ENCODE measurements at regions not wholly inside any gene's neighbourhood (a gene's known extent, or its start where the extent isn't known, plus 50 kb on each side); places are given as distances from the start of the nearest gene placed in this dataset.

DNA sequence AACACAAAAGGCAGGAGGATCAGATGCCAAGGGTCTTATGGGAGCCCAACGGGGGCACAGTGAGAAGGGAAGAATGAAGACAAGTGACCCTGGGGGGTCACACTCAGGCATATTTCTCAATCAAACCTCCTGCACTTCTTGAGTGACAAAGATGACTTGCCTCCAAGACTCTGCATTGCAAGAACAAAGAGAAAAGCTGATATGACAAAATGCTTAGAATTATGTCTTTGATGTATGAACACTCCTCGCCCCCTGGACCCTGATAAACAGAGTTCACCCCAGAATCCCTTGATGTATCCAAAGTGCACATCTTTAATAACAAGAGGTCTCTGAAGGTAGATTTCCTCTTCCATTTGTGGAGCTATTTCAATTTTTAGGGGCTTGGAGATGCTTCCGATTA is 146.5 kb downstream of the C5orf15 start:
- no CpG with 5 or more reads among the region's 3 CpGs for WGBS, 2 donors (ENCODE audit: extremely low coverage in 2 of 2, insufficient read length in 2 of 2, insufficient replicate concordance in 1 of 2)
- DNase-seq (ENCODE audit: low spot score) = no peak
- peaks cover 0 to 3% of the 10 kb centered on the region in 2 donors for H3K4me1 ChIP-seq (ENCODE audit: control insufficient read depth in 2 of 2, insufficient read depth in 1 of 2, low read depth in 1 of 2, low read length in 2 of 2)
- H3K4me2 ChIP-seq (ENCODE audit: insufficient read depth, low read length, poor library complexity, severe bottlenecking) = no peak overlapping the region
- H3K9ac ChIP-seq (ENCODE audit: low read depth, low read length, poor library complexity) = no peak overlapping the region
- H3K18ac ChIP-seq (ENCODE audit: low read length) = no peak overlapping the region
- no peak overlapping the region for H3K4ac ChIP-seq (ENCODE audit: low read length)
- H2AFZ ChIP-seq (ENCODE audit: low read length) = no peak overlapping the region
- H2BK12ac ChIP-seq (ENCODE audit: low read length) = no peak overlapping the region
- H3K4me3 ChIP-seq (ENCODE audit: low read length in 2 of 2) = no peak overlapping the region
- H2BK5ac ChIP-seq (ENCODE audit: low read length) = no peak overlapping the region
- no peak overlapping the region for H2BK120ac ChIP-seq (ENCODE audit: low read depth, low read length)
- H4K91ac ChIP-seq (ENCODE audit: low read depth, low read length, poor library complexity) = no peak overlapping the region
- H3K27me3 ChIP-seq (ENCODE audit: control insufficient read depth in 3 of 3, insufficient read depth in 3 of 3, low read depth in 1 of 3, low read length in 3 of 3) = peaks cover 0 to 24% (median 0%) of the 10 kb centered on the region in 3 experiments
- no peak overlapping the region for H3K23ac ChIP-seq (ENCODE audit: low read depth, low read length, poor library complexity)
- H3K27ac ChIP-seq (replicated peaks; ENCODE audit: low read length) = no peak overlapping the region
- H4K8ac ChIP-seq (ENCODE audit: low read depth, low read length) = no peak overlapping the region
- H3K9me3 ChIP-seq (replicated peaks in 1 of 2; ENCODE audit: control insufficient read depth in 2 of 2, insufficient read depth in 1 of 2, low read depth in 1 of 2, low read length in 2 of 2) = no peaks in the 10 kb centered on the region
- H3K79me1 ChIP-seq (ENCODE audit: low read depth, low read length) = no peaks in the 10 kb centered on the region
- H2BK15ac ChIP-seq (ENCODE audit: low read length) = no peak overlapping the region
- no peak overlapping the region for H3K14ac ChIP-seq (ENCODE audit: low read length)
- no peaks in the 10 kb centered on the region for H3K36me3 ChIP-seq (replicated peaks in 1 of 2; ENCODE audit: control insufficient read depth in 2 of 2, insufficient read depth in 2 of 2, low read length in 2 of 2)
- H2AK5ac ChIP-seq (ENCODE audit: low read depth, low read length) = no peak overlapping the region

DNA sequence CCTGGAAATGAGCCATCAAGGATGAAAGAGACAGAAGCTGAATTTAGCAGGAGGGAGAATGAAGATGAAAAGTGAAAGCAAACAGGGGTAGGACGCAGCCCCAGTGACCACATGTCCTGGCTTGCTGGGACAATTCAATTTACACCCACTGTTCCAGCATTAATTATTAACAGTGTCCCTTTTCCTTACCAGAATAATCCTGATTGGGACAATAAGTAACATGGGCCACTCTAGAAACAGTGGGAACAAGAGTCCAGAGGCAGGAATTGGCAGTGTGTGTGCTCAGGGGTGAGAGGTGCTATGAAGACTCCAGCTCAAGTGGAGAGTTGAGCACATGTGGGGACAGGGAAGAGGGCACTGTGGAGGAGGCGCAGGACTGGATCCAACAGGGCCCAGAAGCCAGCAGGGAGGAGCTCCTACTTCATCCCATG is 147.1 kb downstream of the C5orf15 start:
- no peak overlapping the region for H2BK12ac ChIP-seq (ENCODE audit: low read length)
- no peak overlapping the region for H2BK15ac ChIP-seq (ENCODE audit: low read length)
- no peaks in the 10 kb centered on the region for H3K79me1 ChIP-seq (ENCODE audit: low read depth, low read length)
- no peak overlapping the region for H2BK120ac ChIP-seq (ENCODE audit: low read depth, low read length)
- H3K9ac ChIP-seq (ENCODE audit: low read depth, low read length, poor library complexity) = no peak overlapping the region
- WGBS, 2 donors (ENCODE audit: extremely low coverage in 2 of 2, insufficient read length in 2 of 2, insufficient replicate concordance in 1 of 2) = no CpG with 5 or more reads among the region's 2 CpGs
- H3K4ac ChIP-seq (ENCODE audit: low read length) = no peak overlapping the region
- peaks cover 0 to 24% (median 0%) of the 10 kb centered on the region in 3 experiments for H3K27me3 ChIP-seq (ENCODE audit: control insufficient read depth in 3 of 3, insufficient read depth in 3 of 3, low read depth in 1 of 3, low read length in 3 of 3)
- H3K23ac ChIP-seq (ENCODE audit: low read depth, low read length, poor library complexity) = no peak overlapping the region
- no peak overlapping the region for H3K4me3 ChIP-seq (ENCODE audit: low read length in 2 of 2)
- H3K18ac ChIP-seq (ENCODE audit: low read length) = no peak overlapping the region
- no peak overlapping the region for H2BK5ac ChIP-seq (ENCODE audit: low read length)
- no peak overlapping the region for H2AK5ac ChIP-seq (ENCODE audit: low read depth, low read length)
- no peak overlapping the region for H4K91ac ChIP-seq (ENCODE audit: low read depth, low read length, poor library complexity)
- no peak overlapping the region for H3K27ac ChIP-seq (replicated peaks; ENCODE audit: low read length)
- H4K8ac ChIP-seq (ENCODE audit: low read depth, low read length) = no peak overlapping the region
- no peaks in the 10 kb centered on the region for H3K36me3 ChIP-seq (replicated peaks in 1 of 2; ENCODE audit: control insufficient read depth in 2 of 2, insufficient read depth in 2 of 2, low read length in 2 of 2)
- no peaks in the 10 kb centered on the region for H3K9me3 ChIP-seq (replicated peaks in 1 of 2; ENCODE audit: control insufficient read depth in 2 of 2, insufficient read depth in 1 of 2, low read depth in 1 of 2, low read length in 2 of 2)
- DNase-seq (ENCODE audit: low spot score) = no peak
- no peak overlapping the region for H3K14ac ChIP-seq (ENCODE audit: low read length)
- no peak overlapping the region for H3K4me2 ChIP-seq (ENCODE audit: insufficient read depth, low read length, poor library complexity, severe bottlenecking)
- H2AFZ ChIP-seq (ENCODE audit: low read length) = no peak overlapping the region
- peaks cover 0 to 3% of the 10 kb centered on the region in 2 donors for H3K4me1 ChIP-seq (ENCODE audit: control insufficient read depth in 2 of 2, insufficient read depth in 1 of 2, low read depth in 1 of 2, low read length in 2 of 2)

- no peak overlapping the region for H3K23ac ChIP-seq (ENCODE audit: low read depth, low read length, poor library complexity)
- no peak overlapping the region for H4K8ac ChIP-seq (ENCODE audit: low read depth, low read length)
- no peak overlapping the region for H3K9ac ChIP-seq (ENCODE audit: low read depth, low read length, poor library complexity)
- no peak overlapping the region for H2BK120ac ChIP-seq (ENCODE audit: low read depth, low read length)
- no peak overlapping the region for H3K4me3 ChIP-seq (ENCODE audit: low read length in 2 of 2)
- no peak overlapping the region for H4K91ac ChIP-seq (ENCODE audit: low read depth, low read length, poor library complexity)
- peaks cover 0 to 28% (median 0%) of the 10 kb centered on the region in 3 experiments for H3K27me3 ChIP-seq (ENCODE audit: control insufficient read depth in 3 of 3, insufficient read depth in 3 of 3, low read depth in 1 of 3, low read length in 3 of 3)
- no peak overlapping the region for H3K18ac ChIP-seq (ENCODE audit: low read length)
- H2BK5ac ChIP-seq (ENCODE audit: low read length) = no peak overlapping the region
- no peak overlapping the region for H2BK12ac ChIP-seq (ENCODE audit: low read length)
- no peak overlapping the region for H3K4ac ChIP-seq (ENCODE audit: low read length)
- H3K79me1 ChIP-seq (ENCODE audit: low read depth, low read length) = no peaks in the 10 kb centered on the region
- no peak overlapping the region for H2AFZ ChIP-seq (ENCODE audit: low read length)
- no peaks in the 10 kb centered on the region for H3K9me3 ChIP-seq (replicated peaks in 1 of 2; ENCODE audit: control insufficient read depth in 2 of 2, insufficient read depth in 1 of 2, low read depth in 1 of 2, low read length in 2 of 2)
- H3K36me3 ChIP-seq (replicated peaks in 1 of 2; ENCODE audit: control insufficient read depth in 2 of 2, insufficient read depth in 2 of 2, low read length in 2 of 2) = no peaks in the 10 kb centered on the region
- no peak overlapping the region for H2AK5ac ChIP-seq (ENCODE audit: low read depth, low read length)
- peaks cover 0 to 3% of the 10 kb centered on the region in 2 donors for H3K4me1 ChIP-seq (ENCODE audit: control insufficient read depth in 2 of 2, insufficient read depth in 1 of 2, low read depth in 1 of 2, low read length in 2 of 2)
- no peak overlapping the region for H3K27ac ChIP-seq (replicated peaks; ENCODE audit: low read length)
- no CpG with 5 or more reads among the region's 3 CpGs for WGBS, 2 donors (ENCODE audit: extremely low coverage in 2 of 2, insufficient read length in 2 of 2, insufficient replicate concordance in 1 of 2)
- H2BK15ac ChIP-seq (ENCODE audit: low read length) = no peak overlapping the region
- H3K4me2 ChIP-seq (ENCODE audit: insufficient read depth, low read length, poor library complexity, severe bottlenecking) = no peak overlapping the region
- no peak for DNase-seq (ENCODE audit: low spot score)
- no peak overlapping the region for H3K14ac ChIP-seq (ENCODE audit: low read length)
Observed at GRCh38 chr5:133820507-133820906, 147.9 kb downstream of the C5orf15 start.

DNA sequence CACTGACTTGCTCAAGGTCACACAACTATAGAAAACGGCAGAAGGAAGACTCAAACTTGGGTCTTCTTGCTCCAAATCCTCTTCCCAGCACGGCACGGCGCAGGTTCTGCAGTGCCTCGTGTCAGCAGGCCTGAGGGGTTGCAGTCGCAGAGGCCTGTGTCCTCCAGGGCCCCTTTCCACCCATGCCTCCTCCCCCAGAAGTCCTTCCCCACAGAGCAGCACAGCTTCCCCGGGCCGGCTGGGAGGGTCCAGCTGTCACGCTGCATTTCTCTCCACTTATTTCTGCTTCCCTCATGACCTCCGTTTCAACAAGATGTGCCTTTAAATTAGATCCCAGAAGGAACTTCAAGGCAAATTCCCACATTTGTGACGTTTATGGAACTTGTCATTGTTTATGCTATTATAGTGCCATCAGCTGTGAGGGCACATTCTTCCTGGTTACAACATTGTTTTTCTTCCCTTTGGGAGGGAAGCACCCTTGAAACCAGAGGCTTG is 148.4 kb downstream of the C5orf15 start:
- Histone ChIP-seq H3K4me2 (ENCODE audit: insufficient read depth, low read length, poor library complexity, severe bottlenecking) (no peak overlapping the region), H3K14ac (ENCODE audit: low read length) (no peak overlapping the region), H3K4me1 (ENCODE audit: control insufficient read depth in 2 of 2, insufficient read depth in 1 of 2, low read depth in 1 of 2, low read length in 2 of 2) (peaks cover 0 to 3% of the 10 kb centered on the region in 2 donors), H2BK15ac (ENCODE audit: low read length) (no peak overlapping the region), H3K27me3 (ENCODE audit: control insufficient read depth in 3 of 3, insufficient read depth in 3 of 3, low read depth in 1 of 3, low read length in 3 of 3) (peaks cover 0 to 28% (median 0%) of the 10 kb centered on the region in 3 experiments), H2AK5ac (ENCODE audit: low read depth, low read length) (no peak overlapping the region), H3K4ac (ENCODE audit: low read length) (no peak overlapping the region), H4K8ac (ENCODE audit: low read depth, low read length) (no peak overlapping the region), H3K9ac (ENCODE audit: low read depth, low read length, poor library complexity) (no peak overlapping the region), H3K36me3 (replicated peaks in 1 of 2; ENCODE audit: control insufficient read depth in 2 of 2, insufficient read depth in 2 of 2, low read length in 2 of 2) (no peaks in the 10 kb centered on the region), H2BK12ac (ENCODE audit: low read length) (no peak overlapping the region), H3K27ac (replicated peaks; ENCODE audit: low read length) (no peak overlapping the region), H3K4me3 (ENCODE audit: low read length in 2 of 2) (no peak overlapping the region), H3K23ac (ENCODE audit: low read depth, low read length, poor library complexity) (no peak overlapping the region), H2AFZ (ENCODE audit: low read length) (no peak overlapping the region), H3K9me3 (replicated peaks in 1 of 2; ENCODE audit: control insufficient read depth in 2 of 2, insufficient read depth in 1 of 2, low read depth in 1 of 2, low read length in 2 of 2) (no peaks in the 10 kb centered on the region), H3K79me1 (ENCODE audit: low read depth, low read length) (no peaks in the 10 kb centered on the region), H2BK5ac (ENCODE audit: low read length) (no peak overlapping the region), H4K91ac (ENCODE audit: low read depth, low read length, poor library complexity) (no peak overlapping the region), H3K18ac (ENCODE audit: low read length) (no peak overlapping the region), H2BK120ac (ENCODE audit: low read depth, low read length) (no peak overlapping the region)
- WGBS, 2 donors (ENCODE audit: extremely low coverage in 2 of 2, insufficient read length in 2 of 2, insufficient replicate concordance in 1 of 2) = no CpG with 5 or more reads among the region's 11 CpGs
- no peak for DNase-seq (ENCODE audit: low spot score)
